B cell (primary cell): ENCODE measurements at regions not wholly inside any gene's neighbourhood (a gene's known extent, or its start where the extent isn't known, plus 50 kb on each side); places are given as distances from the start of the nearest gene placed in this dataset.

Source experiments
- ATAC-seq: fragments of 200-7000 bp; cut with Tn5 transposase; one replicate; pipeline ENCODE4 v1.10.0; 2021; ENCODE audit warnings: low read depth, mild to moderate bottlenecking, moderate number of reproducible peaks, moderate library complexity
- CTCF ChIA-PET: fragments of 350-600 bp; sonication (Branson Sonifier 250); formaldehyde crosslinking; loops from one replicate; lab custom pipeline; 2021; ENCODE audit warnings: antibody characterized with exemption, inconsistent platforms; lab: Charles Lee
- POLR2A ChIA-PET: fragments of 350-600 bp; sonication (Branson Sonifier 250); formaldehyde crosslinking; loops from one replicate; lab custom pipeline; 2021; ENCODE audit warnings: antibody characterized with exemption; lab: Charles Lee
- DNase-seq: peaks from one replicate; pipeline ENCODE4 v3.0.0; 2013
- H2AFZ ChIP-seq: 2 replicates; pipeline ENCODE4 v1.6.1; 2012; ENCODE audit warnings: mild to moderate bottlenecking, low read depth, low read length; ENCODE audit not compliant: insufficient read depth, poor library complexity, severe bottlenecking
- H3K27ac ChIP-seq, 2 donors: 1 replicate in 1 of 2; 2 replicates in 1 of 2; pipeline ENCODE4 v1.5.1; 2012 to 2013; ENCODE audit warnings: low read length in 2 of 2, mild to moderate bottlenecking in 2 of 2, moderate library complexity in 1 of 2
- H3K27me3 ChIP-seq, 4 experiments: fragments of 200-600 bp in 1 of 4; sonication (generic) in 1 of 4; replicated peaks in 1 of 4; 1 replicate in 2 of 4; 2 replicates in 2 of 4; pipeline versions ENCODE4 v1.6.1 to v1.7.0; 2013 to 2016; ENCODE audit warnings: low read length in 3 of 4, mild to moderate bottlenecking in 2 of 4, mixed read lengths in 1 of 4, moderate library complexity in 1 of 4; ENCODE audit not compliant: insufficient read depth in 4 of 4, control insufficient read depth in 3 of 4; ENCODE audit errors: control extremely low read depth in 1 of 4
- H3K36me3 ChIP-seq, 2 experiments: replicated peaks in 1 of 2; 1 replicate in 1 of 2; 2 replicates in 1 of 2; pipeline versions ENCODE4 v1.6.1 to v1.7.1; 2013; ENCODE audit warnings: low read length in 1 of 2; ENCODE audit not compliant: insufficient read depth in 2 of 2, control insufficient read depth in 1 of 2; ENCODE audit errors: control extremely low read depth in 1 of 2, extremely low read depth in 1 of 2
- H3K4me1 ChIP-seq, 2 donors: fragments of 200-600 bp in 1 of 2; sonication (generic) in 1 of 2; 1 replicate in 1 of 2; 2 replicates in 1 of 2; pipeline versions ENCODE4 v1.5.1 to v1.6.1; 2013 to 2017; ENCODE audit warnings: low read length in 2 of 2; ENCODE audit not compliant: control insufficient read depth in 2 of 2, insufficient read depth in 2 of 2
- H3K4me2 ChIP-seq: replicated peaks from 2 replicates; pipeline ENCODE3; 2012; ENCODE audit warnings: mild to moderate bottlenecking, low read depth, low read length; ENCODE audit not compliant: poor library complexity, severe bottlenecking
- H3K4me3 ChIP-seq, 5 experiments: fragments of 200-600 bp in 1 of 5; sonication (generic) in 1 of 5; 1 replicate in 3 of 5; 2 replicates in 2 of 5; pipeline versions ENCODE4 v1.5.1 to v1.7.0; 2011 to 2016; ENCODE audit warnings: low read length in 4 of 5, mild to moderate bottlenecking in 4 of 5, low read depth in 2 of 5, control low read depth in 1 of 5, moderate library complexity in 1 of 5; ENCODE audit not compliant: insufficient read depth in 1 of 5; ENCODE audit errors: control extremely low read depth in 1 of 5, extremely low read depth in 1 of 5
- H3K79me2 ChIP-seq: fragments of 200-600 bp; sonication (generic); one replicate; pipeline ENCODE4 v1.6.0; 2016; ENCODE audit warnings: low read length; ENCODE audit not compliant: control insufficient read depth, insufficient read depth
- H3K9ac ChIP-seq: fragments of 200-600 bp; sonication (generic); 2 replicates; pipeline ENCODE4 v1.6.1; 2017; ENCODE audit warnings: mild to moderate bottlenecking, low read length, moderate library complexity
- H3K9me3 ChIP-seq, 3 donors: one replicate each; pipeline versions ENCODE4 v1.6.1 to v1.7.1; 2013; ENCODE audit warnings: low read length in 2 of 3; ENCODE audit not compliant: control insufficient read depth in 2 of 3, insufficient read depth in 1 of 3; ENCODE audit errors: control extremely low read depth in 1 of 3
- H4K20me1 ChIP-seq: 2 replicates; pipeline ENCODE4 v1.6.0; 2012; ENCODE audit warnings: mild to moderate bottlenecking, low read length; ENCODE audit not compliant: insufficient read depth, control insufficient read depth, poor library complexity, severe bottlenecking
- H3K27ac Mint-ChIP-seq: one replicate; pipeline ENCODE4 v1.8.0; 2021; ENCODE audit warnings: mixed read lengths
- H3K27me3 Mint-ChIP-seq: one replicate; pipeline ENCODE4 v1.8.0; 2021; ENCODE audit warnings: mixed read lengths
- H3K4me1 Mint-ChIP-seq: one replicate; pipeline ENCODE4 v1.8.0; 2021; ENCODE audit warnings: mixed read lengths
- H3K4me3 Mint-ChIP-seq: one replicate; pipeline ENCODE4 v1.8.0; 2021; ENCODE audit warnings: mixed read lengths
- H3K9me3 Mint-ChIP-seq: one replicate; pipeline ENCODE4 v1.8.0; 2022; ENCODE audit warnings: mixed read lengths; ENCODE audit not compliant: insufficient read depth
- CTCF ChIP-seq: fragments of 200-600 bp; IDR thresholded peaks from one replicate; pipeline ENCODE4 v1.8.0; 2022; ENCODE audit warnings: antibody characterized with exemption, mild to moderate bottlenecking
- EZH2 ChIP-seq: IDR thresholded peaks from 2 replicates; pipeline ENCODE4 v1.6.1; 2012; ENCODE audit warnings: borderline replicate concordance, low read depth, mild to moderate bottlenecking, moderate library complexity, low read length; ENCODE audit not compliant: insufficient read depth, poor library complexity, severe bottlenecking
- WGBS: methylation state at CpG from one replicate; pipeline ENCODE4 v1.1.5; 2013; ENCODE audit warnings: missing lambda C conversion rate; ENCODE audit not compliant: insufficient coverage; 5-methylcytosine and 5-hydroxymethylcytosine counted together
- intact Hi-C: fragments of 100-400 bp; cut with micrococcal nuclease; formaldehyde crosslinking; loops from one replicate; pipeline ENCODE4 v1.10.0; 2022

DNA sequence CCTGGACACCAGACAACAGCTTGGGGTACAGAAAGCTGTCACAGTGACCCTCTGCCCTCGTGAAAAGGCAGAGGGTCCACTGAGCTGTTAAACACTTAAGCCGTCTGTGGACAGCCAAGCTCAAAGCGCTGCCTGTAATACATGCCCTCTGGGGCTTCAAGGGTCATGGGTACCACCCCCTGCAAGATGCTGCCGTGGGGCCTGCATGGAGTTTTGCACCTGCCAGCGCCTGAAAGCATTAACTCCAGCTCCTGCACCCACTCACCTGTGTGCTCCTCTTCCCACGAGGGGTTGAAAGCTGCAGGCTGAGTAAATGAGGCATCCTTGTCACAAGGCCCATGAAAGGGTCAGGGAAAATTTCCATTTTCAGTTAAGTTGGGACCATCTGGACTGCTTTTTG, 70.6 kb upstream of the PHLPP1 start:
- Histone ChIP-seq H3K4me1 (no peaks in the 10 kb centered on the region), H3K4me2 (no peak overlapping the region), H3K27ac (no peak overlapping the region), H3K9ac (no peak overlapping the region), H3K36me3 (no peaks in the 10 kb centered on the region), H2AFZ (no peak overlapping the region), H3K27me3 (no peaks in the 10 kb centered on the region), H3K4me3 (no peak overlapping the region), H3K79me2 (no peaks in the 10 kb centered on the region), H4K20me1 (no peaks in the 10 kb centered on the region), H3K9me3 (no peaks in the 10 kb centered on the region)
- ATAC-seq (no peak), DNase-seq (no peak)
- TF ChIP-seq CTCF = no peak
- TF ChIP-seq EZH2 = no peak
- no peak overlapping the region for H3K4me3 Mint-ChIP-seq
- no peaks in the 10 kb centered on the region for H3K9me3 Mint-ChIP-seq
- WGBS = 90% methylated on average over 6 of the region's 6 CpGs
- POLR2A ChIA-PET = no interaction called here
- H3K4me1 Mint-ChIP-seq = no peaks in the 10 kb centered on the region
- CTCF ChIA-PET = no interaction called here
- no peaks in the 10 kb centered on the region for H3K27me3 Mint-ChIP-seq
- intact Hi-C loops = no loop called here
- no peak overlapping the region for H3K27ac Mint-ChIP-seq

- Histone ChIP-seq H3K4me2 (no peak overlapping the region), H4K20me1 (no peaks in the 10 kb centered on the region), H2AFZ (no peak overlapping the region), H3K27me3 (no peaks in the 10 kb centered on the region), H3K9ac (no peak overlapping the region), H3K27ac (no peak overlapping the region), H3K4me1 (peaks cover 10 to 13% of the 10 kb centered on the region in 2 donors), H3K4me3 (no peak overlapping the region), H3K79me2 (no peaks in the 10 kb centered on the region), H3K36me3 (no peaks in the 10 kb centered on the region), H3K9me3 (no peaks in the 10 kb centered on the region)
- Mint-ChIP-seq H3K27ac (no peak overlapping the region), H3K4me3 (no peak overlapping the region), H3K9me3 (no peaks in the 10 kb centered on the region), H3K27me3 (no peaks in the 10 kb centered on the region), H3K4me1 (peaks cover 14% of the 10 kb centered on the region)
- no peak for ATAC-seq
- no CpG with 5 or more reads among the region's 2 CpGs for WGBS
- ChIA-PET CTCF (interaction anchor here (0.6 kb wide), 1 partner anchor 19 kb away, joined by 3 read pairs; no protein-coding TSS in a partner anchor), POLR2A (no interaction called here)
- intact Hi-C loops = no loop called here
- no peak for DNase-seq
- no peak for TF ChIP-seq EZH2
- TF ChIP-seq CTCF = no peak
These were observed 68.2 kb upstream of the PHLPP1 start for GRCh38 chr18:62647179-62647578.
